Mucosa of stomach (tissue), 1 donor: ENCODE measurements at regions not wholly inside any gene's neighbourhood (a gene's known extent, or its start where the extent isn't known, plus 50 kb on each side); places are given as distances from the start of the nearest gene placed in this dataset.

Experiments
- H3K27me3 ChIP-seq: one replicate; pipeline ENCODE4 v1.7.0; 2013; ENCODE audit warnings: mild to moderate bottlenecking, low read length; ENCODE audit not compliant: control insufficient read depth, insufficient read depth
- H3K36me3 ChIP-seq: one replicate; pipeline ENCODE4 v1.7.0; 2013; ENCODE audit warnings: low read length; ENCODE audit not compliant: control insufficient read depth, insufficient read depth
- H3K4me1 ChIP-seq: one replicate; pipeline ENCODE4 v1.7.0; 2013; ENCODE audit warnings: mild to moderate bottlenecking, low read length; ENCODE audit not compliant: control insufficient read depth, insufficient read depth
- H3K4me3 ChIP-seq: one replicate; pipeline ENCODE4 v1.7.0; 2013; ENCODE audit warnings: low read length
- H3K9ac ChIP-seq: one replicate; pipeline ENCODE4 v1.7.0; 2013; ENCODE audit warnings: mild to moderate bottlenecking, low read length, moderate library complexity
- H3K9me3 ChIP-seq: one replicate; pipeline ENCODE4 v1.7.0; 2013; ENCODE audit warnings: mild to moderate bottlenecking, low read length, moderate library complexity; ENCODE audit not compliant: control insufficient read depth
- donor health status: Pancreatic carcinoma.

GRCh38 chr21:15367061-15367626 lies 302.3 kb upstream of the NRIP1 start:
- no peak overlapping the region for H3K9ac ChIP-seq
- no peaks in the 10 kb centered on the region for H3K4me1 ChIP-seq
- H3K9me3 ChIP-seq: no peaks in the 10 kb centered on the region
- no peaks in the 10 kb centered on the region for H3K27me3 ChIP-seq
- no peaks in the 10 kb centered on the region for H3K36me3 ChIP-seq
- H3K4me3 ChIP-seq: no peak overlapping the region

- no peaks in the 10 kb centered on the region for H3K4me1 ChIP-seq
- no peaks in the 10 kb centered on the region for H3K27me3 ChIP-seq
Measured at GRCh38 chr21:15370462-15370975, 305.7 kb upstream of the NRIP1 start.

GRCh38 chr21:15373941-15374340 lies 309.1 kb upstream of the NRIP1 start:
- Histone ChIP-seq H3K9me3 (no peaks in the 10 kb centered on the region), H3K36me3 (no peaks in the 10 kb centered on the region), H3K9ac (no peak overlapping the region), H3K27me3 (no peaks in the 10 kb centered on the region), H3K4me3 (no peak overlapping the region), H3K4me1 (no peaks in the 10 kb centered on the region)

More at GRCh38 chr21:15370462-15370975, 305.7 kb upstream of the NRIP1 start:
- no peaks in the 10 kb centered on the region for H3K9me3 ChIP-seq
- H3K36me3 ChIP-seq: no peaks in the 10 kb centered on the region
- H3K4me3 ChIP-seq: no peak overlapping the region
- no peak overlapping the region for H3K9ac ChIP-seq

- Histone ChIP-seq H3K27me3 (no peaks in the 10 kb centered on the region), H3K9ac (no peak overlapping the region), H3K9me3 (no peaks in the 10 kb centered on the region), H3K4me1 (no peaks in the 10 kb centered on the region), H3K36me3 (no peaks in the 10 kb centered on the region), H3K4me3 (no peak overlapping the region)
Measured at GRCh38 chr21:15379776-15380175, 315.0 kb upstream of the NRIP1 start.

GRCh38 chr21:15383588-15383987 lies 318.8 kb upstream of the NRIP1 start:
- no peaks in the 10 kb centered on the region for H3K27me3 ChIP-seq
- no peaks in the 10 kb centered on the region for H3K9me3 ChIP-seq
- no peaks in the 10 kb centered on the region for H3K36me3 ChIP-seq
- H3K4me3 ChIP-seq: no peak overlapping the region
- no peak overlapping the region for H3K9ac ChIP-seq
- no peaks in the 10 kb centered on the region for H3K4me1 ChIP-seq

GRCh38 chr21:15390049-15390448 lies 325.2 kb upstream of the NRIP1 start:
- H3K36me3 ChIP-seq: no peaks in the 10 kb centered on the region
- H3K27me3 ChIP-seq: no peaks in the 10 kb centered on the region
- H3K4me3 ChIP-seq: no peak overlapping the region

GRCh38 chr21:15397258-15397657 lies 332.5 kb upstream of the NRIP1 start:
- H3K9me3 ChIP-seq: no peaks in the 10 kb centered on the region

More at GRCh38 chr21:15390049-15390448, 325.2 kb upstream of the NRIP1 start:
- H3K9ac ChIP-seq: no peak overlapping the region
- no peaks in the 10 kb centered on the region for H3K4me1 ChIP-seq
- H3K9me3 ChIP-seq: no peaks in the 10 kb centered on the region

GRCh38 chr21:15400905-15401304 lies 328.9 kb upstream of the USP25 start:
- Histone ChIP-seq H3K36me3 (no peaks in the 10 kb centered on the region), H3K4me1 (no peaks in the 10 kb centered on the region), H3K9ac (no peak overlapping the region), H3K9me3 (no peaks in the 10 kb centered on the region), H3K4me3 (no peak overlapping the region), H3K27me3 (no peaks in the 10 kb centered on the region)

More at GRCh38 chr21:15397258-15397657, 332.5 kb upstream of the NRIP1 start:
- no peak overlapping the region for H3K4me3 ChIP-seq
- H3K4me1 ChIP-seq: no peaks in the 10 kb centered on the region
- no peak overlapping the region for H3K9ac ChIP-seq
- no peaks in the 10 kb centered on the region for H3K36me3 ChIP-seq
- no peaks in the 10 kb centered on the region for H3K27me3 ChIP-seq

- H3K4me3 ChIP-seq: no peak overlapping the region
- H3K9me3 ChIP-seq: no peaks in the 10 kb centered on the region
- H3K4me1 ChIP-seq: no peaks in the 10 kb centered on the region
- H3K36me3 ChIP-seq: no peaks in the 10 kb centered on the region
- H3K9ac ChIP-seq: no peak overlapping the region
- H3K27me3 ChIP-seq: no peaks in the 10 kb centered on the region
Measured at GRCh38 chr21:15401331-15401730, 328.5 kb upstream of the USP25 start.

GRCh38 chr21:15405214-15405613 lies 324.6 kb upstream of the USP25 start:
- Histone ChIP-seq H3K36me3 (no peaks in the 10 kb centered on the region), H3K27me3 (no peaks in the 10 kb centered on the region), H3K9ac (no peak overlapping the region), H3K4me1 (no peaks in the 10 kb centered on the region), H3K4me3 (no peak overlapping the region), H3K9me3 (no peaks in the 10 kb centered on the region)

GRCh38 chr21:15406791-15407190 lies 323.0 kb upstream of the USP25 start:
- H3K4me3 ChIP-seq: no peak overlapping the region
- no peaks in the 10 kb centered on the region for H3K9me3 ChIP-seq
- H3K27me3 ChIP-seq: no peaks in the 10 kb centered on the region
- no peaks in the 10 kb centered on the region for H3K4me1 ChIP-seq
- no peaks in the 10 kb centered on the region for H3K36me3 ChIP-seq
- H3K9ac ChIP-seq: no peak overlapping the region

GRCh38 chr21:15407585-15407984 lies 322.2 kb upstream of the USP25 start:
- H3K4me3 ChIP-seq: no peak overlapping the region
- H3K9me3 ChIP-seq: no peaks in the 10 kb centered on the region
- H3K36me3 ChIP-seq: no peaks in the 10 kb centered on the region
- no peak overlapping the region for H3K9ac ChIP-seq
- H3K27me3 ChIP-seq: no peaks in the 10 kb centered on the region
- no peaks in the 10 kb centered on the region for H3K4me1 ChIP-seq

GRCh38 chr21:15408089-15408488 lies 321.7 kb upstream of the USP25 start:
- no peak overlapping the region for H3K4me3 ChIP-seq
- H3K9ac ChIP-seq: no peak overlapping the region
- H3K27me3 ChIP-seq: no peaks in the 10 kb centered on the region
- no peaks in the 10 kb centered on the region for H3K9me3 ChIP-seq
- no peaks in the 10 kb centered on the region for H3K36me3 ChIP-seq
- no peaks in the 10 kb centered on the region for H3K4me1 ChIP-seq
